SK-N-MC (cell line): ENCODE measurements at regions not wholly inside any gene's neighbourhood (a gene's known extent, or its start where the extent isn't known, plus 50 kb on each side); places are given as distances from the start of the nearest gene placed in this dataset.

Source experiments
- EZH2 ChIP-seq: fragments of 200-600 bp; sonication (generic); IDR thresholded peaks from one replicate; pipeline ENCODE4 v1.6.1; 2017; ENCODE audit warnings: antibody characterized with exemption
- FOXP2 ChIP-seq: optimal IDR thresholded peaks from 2 replicates; pipeline ENCODE3; 2011; ENCODE audit warnings: mild to moderate bottlenecking, moderate library complexity; ENCODE audit not compliant: insufficient read depth; ENCODE audit errors: extremely low read length, control extremely low read depth

- TF ChIP-seq EZH2 (no peak), FOXP2 (no peak)
These were observed 267.4 kb upstream of the THBS1 start for GRCh38 chr15:39313467-39313866.
